ENCODE measurements at regions not wholly inside any gene's neighbourhood (a gene's known extent, or its start where the extent isn't known, plus 50 kb on each side); places are given as distances from the start of the nearest gene placed in this dataset.
"Not testable (repeated sequence)": the region's sequence is repeated elsewhere in the genome, so short reads cannot be mapped to it uniquely, and the experiment has no call there.

- H3K27me3 Mint-ChIP-seq, result peaks cover 21 to 29% of the 10 kb centered on the region in 2 donors
- ATAC-seq (no peak), DNase-seq (ENCODE audit: low spot score) (no peak)
- H3K9me3 Mint-ChIP-seq, result no peaks in the 10 kb centered on the region
- no peak overlapping the region for H3K27ac Mint-ChIP-seq
- H3K36me3 Mint-ChIP-seq, result no peaks in the 10 kb centered on the region
- H3K4me3 Mint-ChIP-seq, result no peak overlapping the region
- H3K4me1 Mint-ChIP-seq (ENCODE audit: low read depth in 2 of 2), result peaks cover 0 to 4% of the 10 kb centered on the region in 2 donors
Measured at GRCh38 chr10:15442056-15442455, 71.0 kb upstream of the FAM171A1 start.

DNA sequence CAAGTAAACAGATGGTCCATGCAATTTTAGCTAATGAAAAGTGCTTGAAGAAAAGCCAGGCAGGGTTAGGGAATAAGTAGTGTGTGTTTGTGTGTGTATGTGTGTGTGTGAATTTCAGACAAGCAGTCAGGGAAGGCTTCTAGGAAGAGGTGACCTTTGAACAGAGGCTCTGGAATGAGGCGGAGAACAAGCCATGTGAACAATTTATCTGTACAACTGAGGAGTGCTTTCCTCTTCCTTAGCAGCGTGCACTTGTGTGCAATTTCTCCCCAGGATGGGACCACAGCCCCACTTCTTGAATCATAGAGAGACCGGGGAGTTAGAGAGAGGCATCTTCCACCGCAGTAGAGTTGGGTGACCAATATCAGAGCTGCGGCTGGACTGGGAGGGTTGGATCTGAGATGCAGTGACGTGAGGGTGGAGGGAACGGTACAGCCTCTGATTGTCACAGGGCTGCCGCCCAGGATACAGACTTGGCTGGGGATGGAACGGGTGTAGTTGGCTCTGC, 69.2 kb upstream of the FAM171A1 start:
- H3K4me3 Mint-ChIP-seq, result no peak overlapping the region
- H3K9me3 Mint-ChIP-seq, result no peaks in the 10 kb centered on the region
- peaks cover 0 to 4% of the 10 kb centered on the region in 2 donors for H3K4me1 Mint-ChIP-seq (ENCODE audit: low read depth in 2 of 2)
- ATAC-seq (peak in 1 of 2 donors; percentile 17), DNase-seq (ENCODE audit: low spot score) (no peak)
- no peak overlapping the region for H3K27ac Mint-ChIP-seq
- no peaks in the 10 kb centered on the region for H3K36me3 Mint-ChIP-seq
- H3K27me3 Mint-ChIP-seq, result peaks cover 27 to 29% of the 10 kb centered on the region in 2 donors

DNA sequence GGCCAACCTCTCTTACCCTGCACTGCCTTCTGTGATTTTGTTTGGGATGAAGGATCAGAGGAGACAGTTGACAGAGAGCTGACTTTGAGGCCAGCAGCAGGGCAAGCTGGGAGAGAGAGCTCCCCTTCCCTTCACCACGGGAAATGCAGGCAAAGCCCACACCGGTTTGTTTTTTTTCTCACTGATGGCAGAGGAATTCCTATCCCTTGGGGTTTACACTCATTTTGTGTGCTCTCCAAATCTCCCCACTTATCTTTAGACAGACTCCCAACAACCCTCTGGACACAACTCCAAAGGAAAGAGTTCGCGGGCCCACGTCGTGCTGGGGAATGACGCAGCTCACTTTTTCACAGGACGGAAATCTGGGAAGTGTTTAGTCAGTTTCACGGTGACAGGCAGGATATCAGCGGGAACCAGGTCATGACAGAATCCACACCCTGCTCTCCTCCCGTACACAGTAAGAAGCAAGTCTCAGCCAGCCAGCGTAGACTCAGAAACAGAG, 68.3 kb upstream of the FAM171A1 start:
- Mint-ChIP-seq H3K27me3 (peaks cover 30 to 32% of the 10 kb centered on the region in 2 donors), H3K9me3 (no peaks in the 10 kb centered on the region), H3K36me3 (no peaks in the 10 kb centered on the region), H3K27ac (no peak overlapping the region), H3K4me1 (ENCODE audit: low read depth in 2 of 2) (peaks cover 5 to 9% of the 10 kb centered on the region in 2 donors), H3K4me3 (no peak overlapping the region)
- DNase-seq (ENCODE audit: low spot score) (no peak), ATAC-seq (no peak)

GRCh38 chr10:15436696-15437095, 65.6 kb upstream of the FAM171A1 start:
- H3K27me3 Mint-ChIP-seq, result peaks cover 24 to 28% of the 10 kb centered on the region in 2 donors
- DNase-seq (ENCODE audit: low spot score), result no peak
- no peak for ATAC-seq
- H3K4me3 Mint-ChIP-seq, result no peak overlapping the region
- H3K27ac Mint-ChIP-seq, result no peak overlapping the region
- peaks cover 13 to 16% of the 10 kb centered on the region in 2 donors for H3K4me1 Mint-ChIP-seq (ENCODE audit: low read depth in 2 of 2)
- no peaks in the 10 kb centered on the region for H3K9me3 Mint-ChIP-seq
- no peaks in the 10 kb centered on the region for H3K36me3 Mint-ChIP-seq

DNA sequence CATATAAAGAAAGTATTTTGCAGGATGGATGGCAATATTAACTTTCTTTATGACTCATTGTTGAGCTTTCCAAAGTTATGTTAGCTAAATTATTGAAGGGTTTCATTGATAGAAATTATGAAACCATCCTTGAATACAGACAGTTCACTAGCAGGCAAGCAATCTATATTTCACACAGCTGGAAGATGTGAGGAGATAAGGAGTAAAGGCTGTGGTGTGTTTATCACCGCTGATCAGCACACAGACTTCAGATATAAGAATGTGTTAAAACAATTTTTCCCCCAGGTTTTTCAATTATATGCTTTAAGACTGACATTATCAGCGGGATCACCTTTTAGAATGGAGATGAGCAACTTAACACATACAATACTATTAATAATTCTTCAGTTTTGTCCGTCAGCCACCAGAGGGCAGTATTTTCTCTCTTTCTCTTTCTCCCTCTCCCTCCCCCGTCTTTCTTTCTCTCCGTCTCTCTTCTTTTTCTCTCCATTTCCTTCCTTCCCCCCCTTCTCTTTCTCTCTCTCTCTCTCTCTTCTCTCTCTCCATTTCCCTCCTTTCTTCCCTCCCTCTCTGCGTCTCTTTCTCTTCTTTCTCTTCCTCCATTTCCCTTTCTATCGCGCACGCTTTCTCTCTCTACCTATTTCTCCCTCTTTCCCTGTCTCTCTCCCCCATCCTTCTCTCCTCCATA, 62.9 kb upstream of the FAM171A1 start:
- H3K4me1 Mint-ChIP-seq (ENCODE audit: low read depth in 2 of 2), result peaks cover 11 to 13% of the 10 kb centered on the region in 2 donors
- no peaks in the 10 kb centered on the region for H3K36me3 Mint-ChIP-seq
- ATAC-seq (no peak), DNase-seq (ENCODE audit: low spot score) (no peak)
- peak overlapping the region; percentile 78 for H3K4me3 Mint-ChIP-seq
- no peaks in the 10 kb centered on the region for H3K9me3 Mint-ChIP-seq
- H3K27me3 Mint-ChIP-seq, result peaks cover 16 to 18% of the 10 kb centered on the region in 2 donors
- H3K27ac Mint-ChIP-seq, result peak overlapping the region in 1 of 2 donors; percentile 9

GRCh38 chr10:15432266-15432665, 61.2 kb upstream of the FAM171A1 start:
- H3K4me3 Mint-ChIP-seq, result no peak overlapping the region
- peaks cover 13 to 16% of the 10 kb centered on the region in 2 donors for H3K27me3 Mint-ChIP-seq
- H3K36me3 Mint-ChIP-seq, result no peaks in the 10 kb centered on the region
- peaks cover 11 to 13% of the 10 kb centered on the region in 2 donors for H3K4me1 Mint-ChIP-seq (ENCODE audit: low read depth in 2 of 2)
- no peaks in the 10 kb centered on the region for H3K9me3 Mint-ChIP-seq
- ATAC-seq (no peak), DNase-seq (ENCODE audit: low spot score) (no peak)
- no peak overlapping the region for H3K27ac Mint-ChIP-seq

- Mint-ChIP-seq H3K4me3 (no peak overlapping the region), H3K9me3 (no peaks in the 10 kb centered on the region), H3K36me3 (no peaks in the 10 kb centered on the region), H3K4me1 (ENCODE audit: low read depth in 2 of 2) (peaks cover 11 to 13% of the 10 kb centered on the region in 2 donors), H3K27me3 (peaks cover 5 to 14% of the 10 kb centered on the region in 2 donors), H3K27ac (no peak overlapping the region)
- DNase-seq (ENCODE audit: low spot score), result no peak
- ATAC-seq, result no peak
Measured at GRCh38 chr10:15430969-15431771, 60.1 kb upstream of the FAM171A1 start.

DNA sequence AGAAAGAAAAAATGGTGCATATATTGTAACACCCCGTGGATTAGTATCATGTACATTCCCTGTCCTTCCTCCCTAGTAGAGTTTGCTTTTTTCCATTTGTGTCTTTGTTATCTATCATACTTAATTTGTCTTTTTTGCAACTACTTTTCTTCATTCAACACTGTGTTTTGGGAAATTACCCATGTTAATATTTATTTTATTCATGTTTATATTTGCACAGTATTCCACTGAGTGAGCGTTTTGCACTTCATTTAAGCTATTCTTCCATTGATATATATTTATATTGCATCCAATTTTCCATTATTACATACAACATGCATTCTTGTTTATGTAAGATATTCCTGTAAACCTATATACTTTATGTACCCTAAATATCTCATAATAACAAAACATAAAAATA, 57.6 kb upstream of the FAM171A1 start:
- no peak overlapping the region for H3K4me3 Mint-ChIP-seq
- H3K4me1 Mint-ChIP-seq (ENCODE audit: low read depth in 2 of 2), result peaks cover under 1% of the 10 kb centered on the region in 2 donors
- no peak for ATAC-seq
- H3K9me3 Mint-ChIP-seq, result no peaks in the 10 kb centered on the region
- DNase-seq (ENCODE audit: low spot score), result no peak
- no peak overlapping the region for H3K27ac Mint-ChIP-seq
- peaks cover 3 to 5% of the 10 kb centered on the region in 2 donors for H3K27me3 Mint-ChIP-seq
- H3K36me3 Mint-ChIP-seq, result no peaks in the 10 kb centered on the region

DNA sequence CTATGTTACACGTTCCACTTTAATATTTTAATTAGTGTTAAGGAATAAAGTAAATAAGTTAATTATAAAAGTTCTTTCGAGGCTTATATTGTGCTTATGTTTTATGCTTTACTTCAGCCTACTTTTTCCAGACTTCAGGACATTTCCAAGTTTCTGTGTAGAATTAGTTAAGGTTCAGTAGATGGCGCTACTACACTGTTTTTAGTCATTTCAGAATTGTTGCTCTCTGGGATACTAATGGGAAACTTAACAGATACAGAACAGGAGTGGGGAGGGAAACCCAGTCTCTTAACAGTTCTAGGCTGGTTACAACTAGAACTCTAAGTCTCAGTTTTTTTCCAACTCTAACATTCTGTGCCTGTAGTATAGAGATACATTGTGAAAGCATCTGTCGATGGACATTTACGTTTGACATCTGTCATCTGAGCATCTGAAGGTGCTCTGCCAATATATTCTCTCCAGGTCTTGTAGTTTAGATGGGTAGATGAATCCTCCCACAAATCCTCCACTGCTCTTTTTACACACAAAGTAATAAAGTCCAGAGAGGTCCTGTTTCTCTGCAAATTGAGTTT, 56.8 kb upstream of the FAM171A1 start:
- no peak overlapping the region for H3K4me3 Mint-ChIP-seq
- no peak overlapping the region for H3K27ac Mint-ChIP-seq
- H3K4me1 Mint-ChIP-seq (ENCODE audit: low read depth in 2 of 2), result no peaks in the 10 kb centered on the region
- no peak for DNase-seq (ENCODE audit: low spot score)
- H3K27me3 Mint-ChIP-seq, result peaks cover 8 to 10% of the 10 kb centered on the region in 2 donors
- no peak for ATAC-seq
- no peaks in the 10 kb centered on the region for H3K9me3 Mint-ChIP-seq
- no peaks in the 10 kb centered on the region for H3K36me3 Mint-ChIP-seq

DNA sequence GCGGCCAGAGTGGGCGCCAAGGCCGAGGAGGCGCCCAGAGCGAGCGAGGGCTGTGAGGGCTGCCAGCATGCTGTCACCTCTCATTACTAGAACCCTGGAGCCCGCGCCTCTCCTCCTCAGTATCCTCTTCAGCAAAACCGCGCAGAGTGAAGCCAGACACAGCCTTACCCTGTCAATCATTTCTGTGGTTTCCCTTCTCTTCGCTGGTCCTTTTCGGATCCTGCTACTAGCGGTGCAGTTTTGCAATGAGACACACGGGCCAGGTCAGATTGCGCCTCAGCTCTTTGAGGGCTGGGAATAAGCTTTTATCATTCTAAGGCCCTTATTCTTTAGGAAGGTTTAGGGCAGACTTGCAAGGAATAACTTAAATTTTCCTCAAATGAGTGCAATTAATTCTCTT, 55.5 kb upstream of the FAM171A1 start:
- H3K4me3 Mint-ChIP-seq, result no peak overlapping the region
- H3K9me3 Mint-ChIP-seq, result no peaks in the 10 kb centered on the region
- H3K27me3 Mint-ChIP-seq, result peaks cover 6 to 18% of the 10 kb centered on the region in 2 donors
- no peak for DNase-seq (ENCODE audit: low spot score)
- H3K36me3 Mint-ChIP-seq, result no peaks in the 10 kb centered on the region
- no peak overlapping the region for H3K27ac Mint-ChIP-seq
- no peak for ATAC-seq
- H3K4me1 Mint-ChIP-seq (ENCODE audit: low read depth in 2 of 2), result no peaks in the 10 kb centered on the region

DNA sequence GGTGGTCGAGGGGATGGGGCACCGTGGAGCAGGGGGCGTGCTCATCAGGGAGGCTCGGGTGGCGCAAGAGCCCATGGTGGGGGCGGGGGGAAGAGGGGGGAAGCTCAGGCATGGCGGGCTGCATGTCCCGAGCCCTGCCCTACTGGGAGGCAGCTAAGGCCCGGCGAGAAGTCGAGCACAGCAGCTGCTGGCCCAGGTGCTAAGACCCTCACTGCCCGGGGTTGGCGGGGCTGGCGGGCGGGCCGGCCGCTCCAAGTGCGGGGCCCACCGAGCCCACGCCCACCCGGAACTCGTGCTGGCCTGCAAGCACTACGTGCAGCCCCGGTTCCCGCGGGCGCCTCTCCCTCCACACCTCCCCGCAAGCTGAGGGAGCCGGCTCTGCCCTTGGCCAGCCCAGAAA, 55.0 kb upstream of the FAM171A1 start:
- Mint-ChIP-seq H3K27me3 (peaks cover 8 to 18% of the 10 kb centered on the region in 2 donors), H3K4me1 (ENCODE audit: low read depth in 2 of 2) (no peaks in the 10 kb centered on the region), H3K4me3 (no peak overlapping the region), H3K36me3 (no peaks in the 10 kb centered on the region), H3K9me3 (no peaks in the 10 kb centered on the region), H3K27ac (no peak overlapping the region)
- no peak for DNase-seq (ENCODE audit: low spot score)
- no peak for ATAC-seq

GRCh38 chr10:15421875-15422274, 50.8 kb upstream of the FAM171A1 start:
- not testable (repeated sequence) for H3K9me3 Mint-ChIP-seq; H3K4me1 Mint-ChIP-seq (ENCODE audit: low read depth in 2 of 2); DNase-seq (ENCODE audit: low spot score); H3K27ac Mint-ChIP-seq; H3K4me3 Mint-ChIP-seq; ATAC-seq; H3K36me3 Mint-ChIP-seq
- H3K27me3 Mint-ChIP-seq, result peaks cover 8 to 18% of the 10 kb centered on the region in 2 donors
